Mammary epithelial cell (primary cell): ENCODE measurements at regions not wholly inside any gene's neighbourhood (a gene's known extent, or its start where the extent isn't known, plus 50 kb on each side); places are given as distances from the start of the nearest gene placed in this dataset.

Experiments
- EZH2 ChIP-seq: IDR thresholded peaks from 2 replicates; pipeline ENCODE4 v1.6.1; 2012; ENCODE audit warnings: low read length, inconsistent platforms, borderline replicate concordance
- TF ChIP-seq, protein P1 (sequence below), 2 donors: IDR thresholded peaks in 1 of 2; conservative IDR thresholded peaks in 1 of 2; 2 replicates each; pipeline ENCODE4 v1.5.1; 2011 to 2012; ENCODE audit warnings: inconsistent platforms in 2 of 2, low read length in 2 of 2, mild to moderate bottlenecking in 2 of 2, control low read depth in 1 of 2, low read depth in 1 of 2; ENCODE audit not compliant: insufficient read depth in 1 of 2; ENCODE audit errors: extremely low read depth in 1 of 2

DNA sequence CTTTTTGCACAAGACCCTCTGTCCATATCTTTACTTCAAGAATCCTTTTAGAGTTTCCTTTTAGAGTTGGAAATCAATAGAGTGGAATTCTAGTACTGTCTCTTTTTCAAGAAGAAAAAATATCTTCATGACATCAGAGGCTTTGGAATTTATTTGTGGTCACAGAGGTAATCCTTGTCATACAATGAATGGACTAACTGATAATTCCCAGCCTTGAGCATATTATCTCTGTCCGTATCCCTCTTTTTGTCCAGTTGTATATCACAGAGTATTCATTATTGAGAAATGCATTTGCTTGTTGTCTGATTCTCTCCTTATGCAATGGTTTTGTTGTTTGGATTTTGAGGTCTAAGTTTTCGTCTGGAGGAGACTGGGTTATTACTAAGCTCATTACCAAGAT is 82.0 kb upstream of the HAPLN1 start:
- TF ChIP-seq, protein P1, sequence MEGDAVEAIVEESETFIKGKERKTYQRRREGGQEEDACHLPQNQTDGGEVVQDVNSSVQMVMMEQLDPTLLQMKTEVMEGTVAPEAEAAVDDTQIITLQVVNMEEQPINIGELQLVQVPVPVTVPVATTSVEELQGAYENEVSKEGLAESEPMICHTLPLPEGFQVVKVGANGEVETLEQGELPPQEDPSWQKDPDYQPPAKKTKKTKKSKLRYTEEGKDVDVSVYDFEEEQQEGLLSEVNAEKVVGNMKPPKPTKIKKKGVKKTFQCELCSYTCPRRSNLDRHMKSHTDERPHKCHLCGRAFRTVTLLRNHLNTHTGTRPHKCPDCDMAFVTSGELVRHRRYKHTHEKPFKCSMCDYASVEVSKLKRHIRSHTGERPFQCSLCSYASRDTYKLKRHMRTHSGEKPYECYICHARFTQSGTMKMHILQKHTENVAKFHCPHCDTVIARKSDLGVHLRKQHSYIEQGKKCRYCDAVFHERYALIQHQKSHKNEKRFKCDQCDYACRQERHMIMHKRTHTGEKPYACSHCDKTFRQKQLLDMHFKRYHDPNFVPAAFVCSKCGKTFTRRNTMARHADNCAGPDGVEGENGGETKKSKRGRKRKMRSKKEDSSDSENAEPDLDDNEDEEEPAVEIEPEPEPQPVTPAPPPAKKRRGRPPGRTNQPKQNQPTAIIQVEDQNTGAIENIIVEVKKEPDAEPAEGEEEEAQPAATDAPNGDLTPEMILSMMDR (conservative IDR thresholded peaks at IDR 0.05 in 1 of 2, IDR thresholded peaks at IDR 0.05 in 1 of 2; ENCODE audit: extremely low read depth in 1 of 2, insufficient read depth in 1 of 2, low read depth in 1 of 2, low read length in 2 of 2), result no peak
- TF ChIP-seq EZH2, result no peak
